GM19452 (cell line): ENCODE measurements at regions not wholly inside any gene's neighbourhood (a gene's known extent, or its start where the extent isn't known, plus 50 kb on each side); places are given as distances from the start of the nearest gene placed in this dataset.
A peak's percentile ranks its signal among the peaks of the same experiment; 100 is the strongest.

Source experiments
- ATAC-seq: cut with Tn5 transposase; IDR thresholded peaks from one replicate; pipeline ENCODE4 v1.9.1; 2021; ENCODE audit not compliant: unreplicated experiment

- ATAC-seq: peak; percentile 84
These were observed 707.0 kb downstream of the EPM2A start for GRCh38 chr6:145028144-145028818.

GRCh38 chr6:145031001-145031400 is 704.3 kb downstream of the EPM2A start:
- no peak for ATAC-seq

GRCh38 chr6:145031962-145032361 is 703.4 kb downstream of the EPM2A start:
- no peak for ATAC-seq

GRCh38 chr6:145032562-145033145 is 702.7 kb downstream of the EPM2A start:
- no peak for ATAC-seq

- ATAC-seq: no peak
These were observed 700.7 kb downstream of the EPM2A start for GRCh38 chr6:145034664-145035063.

GRCh38 chr6:145036236-145036635 is 699.1 kb downstream of the EPM2A start:
- no peak for ATAC-seq

- ATAC-seq: no peak
These were observed 698.3 kb downstream of the EPM2A start for GRCh38 chr6:145036848-145037567.

DNA sequence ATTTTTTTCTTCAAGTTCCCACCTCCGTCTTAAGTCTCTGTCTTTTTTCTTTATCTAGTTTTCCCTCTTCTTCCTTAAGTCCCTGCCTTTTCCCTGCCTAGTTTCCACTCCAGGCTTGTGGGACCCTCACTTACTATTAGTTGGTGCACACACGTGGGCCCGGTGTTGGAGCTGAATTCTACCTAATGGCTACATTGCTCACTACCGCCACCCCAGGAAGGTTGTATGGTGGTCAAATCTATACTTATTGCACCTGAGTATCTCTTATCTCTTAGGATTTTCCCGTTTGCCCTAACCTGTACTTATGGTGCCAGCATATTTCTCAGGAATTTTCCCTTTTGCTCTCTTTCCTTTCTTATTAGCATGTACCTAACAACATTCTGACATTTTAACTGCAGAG is 692.8 kb downstream of the EPM2A start:
- no peak for ATAC-seq

DNA sequence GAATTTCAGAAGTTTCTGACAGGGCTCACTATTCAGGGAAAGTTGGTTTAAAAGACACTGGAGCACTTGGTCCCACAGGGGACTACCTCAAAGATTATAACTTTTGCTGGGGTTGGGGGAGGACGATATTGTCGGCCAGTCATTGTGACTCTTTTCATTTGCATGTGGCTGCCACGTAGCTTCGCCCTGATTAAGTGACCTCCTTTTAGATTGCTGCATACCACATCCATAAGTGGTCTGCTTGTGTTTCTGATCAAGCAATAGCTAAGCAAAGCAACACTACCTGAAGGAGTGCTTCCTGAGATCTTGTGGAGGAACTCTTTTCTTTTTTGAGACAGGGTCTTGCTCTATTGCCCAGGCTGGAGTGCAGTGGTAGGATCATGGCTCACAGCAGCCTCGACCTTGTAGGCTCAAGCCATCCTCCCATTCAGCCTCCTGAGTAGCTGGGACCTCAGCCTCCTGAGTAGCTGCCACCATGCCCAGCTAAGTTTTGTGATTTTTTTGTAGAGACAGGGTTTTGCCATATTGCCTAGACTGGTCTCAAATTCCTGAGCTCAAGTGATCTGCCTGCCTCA is 691.3 kb downstream of the EPM2A start:
- no peak for ATAC-seq

GRCh38 chr6:145044641-145045246 is 690.6 kb downstream of the EPM2A start:
- no peak for ATAC-seq

DNA sequence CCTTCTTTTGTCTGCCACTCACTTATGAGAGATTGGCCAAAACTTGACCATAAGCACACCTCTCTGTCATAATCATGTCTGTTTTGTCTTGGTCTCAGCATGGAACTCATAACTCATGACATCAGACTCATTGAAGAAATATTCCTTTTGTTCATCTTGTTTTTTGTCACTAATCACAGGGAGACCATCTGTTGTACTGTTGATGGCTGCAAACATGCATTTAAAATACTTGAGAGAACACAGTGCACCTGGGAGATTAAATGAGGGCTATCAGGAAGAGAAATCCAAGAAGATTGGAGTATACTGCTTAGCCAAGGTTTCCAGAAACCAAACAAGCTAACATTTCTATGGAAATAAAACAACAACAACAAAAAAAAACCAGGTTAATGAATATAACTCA is 689.7 kb downstream of the EPM2A start:
- ATAC-seq: no peak

GRCh38 chr6:145047891-145048290 is 687.4 kb downstream of the EPM2A start:
- ATAC-seq: no peak

- no peak for ATAC-seq
These were observed 683.7 kb downstream of the EPM2A start for GRCh38 chr6:145051661-145052060.

DNA sequence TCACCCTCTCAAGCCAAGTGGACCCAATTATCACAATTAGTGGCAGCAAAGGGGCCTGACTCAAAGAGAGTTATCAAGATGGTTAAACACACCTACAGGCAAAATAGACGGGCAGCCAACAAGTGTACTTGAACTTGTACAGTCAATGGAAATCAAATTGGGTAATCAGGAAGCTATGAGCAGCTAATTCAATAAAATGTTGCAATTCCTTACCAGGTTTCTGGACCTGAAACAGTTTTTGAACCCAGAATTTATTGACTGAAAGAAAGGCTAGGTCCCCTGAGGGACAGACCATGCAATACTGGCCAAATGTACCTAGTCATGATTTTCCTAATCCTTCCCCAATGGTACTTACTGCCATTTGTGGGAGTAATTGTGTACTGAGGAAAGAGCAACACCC is 679.8 kb downstream of the EPM2A start:
- no peak for ATAC-seq

GRCh38 chr6:145060714-145061113 is 674.6 kb downstream of the EPM2A start:
- ATAC-seq: no peak

GRCh38 chr6:145063091-145063490 is 672.2 kb downstream of the EPM2A start:
- ATAC-seq: no peak

- ATAC-seq: no peak
These were observed 667.9 kb downstream of the EPM2A start for GRCh38 chr6:145067430-145067829.

- ATAC-seq: no peak
These were observed 666.7 kb downstream of the EPM2A start for GRCh38 chr6:145068577-145068976.

DNA sequence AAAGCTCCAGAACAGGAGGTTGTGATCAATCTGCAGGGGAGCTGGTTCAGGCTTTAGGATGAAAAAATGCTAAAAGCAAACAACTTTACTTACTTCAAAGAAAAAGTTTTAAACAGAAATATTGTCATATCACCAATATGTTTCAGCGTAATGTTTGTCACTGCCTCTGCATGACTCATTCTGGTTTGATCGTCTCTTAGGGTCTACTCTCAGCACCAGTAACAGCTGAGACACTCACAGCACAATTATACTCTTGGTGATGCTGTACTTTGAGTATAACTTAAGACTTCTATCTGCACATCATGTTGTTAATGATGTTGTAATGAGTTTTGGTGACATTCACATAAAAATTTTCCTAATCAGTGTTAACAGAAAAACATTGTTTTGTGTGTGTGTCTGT is 665.4 kb downstream of the EPM2A start:
- ATAC-seq: no peak

DNA sequence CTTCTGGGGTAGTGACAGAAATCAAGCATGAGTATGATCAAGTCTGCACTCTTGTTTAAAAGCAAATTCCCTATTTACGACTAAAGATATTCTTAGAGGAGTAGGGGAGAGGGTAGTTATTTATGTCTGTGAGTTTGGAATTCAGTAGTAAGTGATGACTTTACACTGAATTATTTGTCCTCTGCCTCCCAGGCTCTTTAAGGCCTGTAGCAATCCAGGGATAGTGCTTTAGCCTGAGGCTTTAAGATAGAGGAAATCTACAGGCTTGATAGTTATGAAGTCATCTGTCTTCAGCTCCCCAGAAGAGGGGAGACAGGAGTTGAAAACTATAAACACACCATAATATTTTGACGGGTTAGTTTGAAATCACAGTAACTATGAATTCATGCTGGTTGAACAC is 664.5 kb downstream of the EPM2A start:
- no peak for ATAC-seq

DNA sequence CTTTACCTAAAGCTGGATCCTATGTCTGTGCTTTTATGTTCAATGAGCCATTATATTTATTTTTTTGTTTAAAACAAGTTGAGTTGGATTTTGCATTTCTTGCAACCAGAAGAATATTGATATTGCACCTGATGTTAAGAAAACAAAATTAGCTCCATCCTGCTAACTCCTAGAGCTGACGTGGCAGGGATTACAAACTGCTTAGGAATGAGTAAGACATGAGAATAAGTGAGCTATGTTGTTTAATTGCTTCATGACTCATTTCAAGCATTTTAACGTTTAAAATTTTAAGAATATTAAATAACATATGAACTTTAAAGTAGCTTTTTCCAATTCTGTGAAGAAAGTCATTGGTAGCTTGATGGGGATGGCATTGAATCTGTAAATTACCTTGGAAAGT is 663.5 kb downstream of the EPM2A start:
- ATAC-seq: no peak

GRCh38 chr6:145073811-145074210 is 661.5 kb downstream of the EPM2A start:
- ATAC-seq: no peak
